ENCODE measurements at regions not wholly inside any gene's neighbourhood (a gene's known extent, or its start where the extent isn't known, plus 50 kb on each side); places are given as distances from the start of the nearest gene placed in this dataset.

GRCh38 chr9:126211441-126212074, 115.1 kb upstream of the MVB12B start:
- WGBS: 79% methylated on average over 3 of the region's 3 CpGs
- Histone ChIP-seq H3K9me3 (ENCODE audit: control insufficient read depth in 4 of 4, low read length in 3 of 4) (peaks cover 4 to 12% (median 8%) of the 10 kb centered on the region in 4 donors), H3K4me3 (ENCODE audit: low read depth in 1 of 3, low read length in 3 of 3) (no peak overlapping the region), H3K27ac (ENCODE audit: low read depth in 1 of 2, low read length in 2 of 2) (no peak overlapping the region), H3K36me3 (ENCODE audit: control insufficient read depth in 4 of 4, insufficient read depth in 3 of 4, low read depth in 1 of 4, low read length in 3 of 4) (no peaks in the 10 kb centered on the region), H3K9ac (ENCODE audit: low read depth in 1 of 2, low read length in 2 of 2) (no peak overlapping the region), H3K27me3 (ENCODE audit: control insufficient read depth in 4 of 4, insufficient read depth in 4 of 4, low read length in 3 of 4) (peaks cover 0 to 2% (median 0%) of the 10 kb centered on the region in 4 donors), H3K4me1 (ENCODE audit: control insufficient read depth in 4 of 4, insufficient read depth in 4 of 4, low read length in 3 of 4) (no peaks in the 10 kb centered on the region)
- no peak for TF ChIP-seq EGR1 (IDR thresholded peaks at IDR 0.05; ENCODE audit: low read depth in 2 of 2)
- no peak for TF ChIP-seq HNF4A (conservative IDR thresholded peaks at IDR 0.05)
- TF ChIP-seq RXRA (IDR thresholded peaks at IDR 0.05): no peak
- TF ChIP-seq FOXA2 (IDR thresholded peaks at IDR 0.05): no peak
- TF ChIP-seq, protein P1, sequence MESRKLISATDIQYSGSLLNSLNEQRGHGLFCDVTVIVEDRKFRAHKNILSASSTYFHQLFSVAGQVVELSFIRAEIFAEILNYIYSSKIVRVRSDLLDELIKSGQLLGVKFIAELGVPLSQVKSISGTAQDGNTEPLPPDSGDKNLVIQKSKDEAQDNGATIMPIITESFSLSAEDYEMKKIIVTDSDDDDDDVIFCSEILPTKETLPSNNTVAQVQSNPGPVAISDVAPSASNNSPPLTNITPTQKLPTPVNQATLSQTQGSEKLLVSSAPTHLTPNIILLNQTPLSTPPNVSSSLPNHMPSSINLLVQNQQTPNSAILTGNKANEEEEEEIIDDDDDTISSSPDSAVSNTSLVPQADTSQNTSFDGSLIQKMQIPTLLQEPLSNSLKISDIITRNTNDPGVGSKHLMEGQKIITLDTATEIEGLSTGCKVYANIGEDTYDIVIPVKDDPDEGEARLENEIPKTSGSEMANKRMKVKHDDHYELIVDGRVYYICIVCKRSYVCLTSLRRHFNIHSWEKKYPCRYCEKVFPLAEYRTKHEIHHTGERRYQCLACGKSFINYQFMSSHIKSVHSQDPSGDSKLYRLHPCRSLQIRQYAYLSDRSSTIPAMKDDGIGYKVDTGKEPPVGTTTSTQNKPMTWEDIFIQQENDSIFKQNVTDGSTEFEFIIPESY (IDR thresholded peaks at IDR 0.05): no peak
- TF ChIP-seq HNF4G (IDR thresholded peaks at IDR 0.05): no peak
- no peak for TF ChIP-seq FOXA1 (IDR thresholded peaks at IDR 0.05)
- TF ChIP-seq TAF1 (conservative IDR thresholded peaks at IDR 0.05): no peak
- TF ChIP-seq, protein P2, sequence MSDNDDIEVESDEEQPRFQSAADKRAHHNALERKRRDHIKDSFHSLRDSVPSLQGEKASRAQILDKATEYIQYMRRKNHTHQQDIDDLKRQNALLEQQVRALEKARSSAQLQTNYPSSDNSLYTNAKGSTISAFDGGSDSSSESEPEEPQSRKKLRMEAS (IDR thresholded peaks at IDR 0.05): no peak
- TF ChIP-seq GABPA (IDR thresholded peaks at IDR 0.05 in 1 of 2, conservative IDR thresholded peaks at IDR 0.05 in 1 of 2): no peak
- TF ChIP-seq, protein P3, sequence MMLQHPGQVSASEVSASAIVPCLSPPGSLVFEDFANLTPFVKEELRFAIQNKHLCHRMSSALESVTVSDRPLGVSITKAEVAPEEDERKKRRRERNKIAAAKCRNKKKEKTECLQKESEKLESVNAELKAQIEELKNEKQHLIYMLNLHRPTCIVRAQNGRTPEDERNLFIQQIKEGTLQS (IDR thresholded peaks at IDR 0.05): no peak
- no peak for TF ChIP-seq RAD21 (IDR thresholded peaks at IDR 0.05)
- no peak for TF ChIP-seq JUND (IDR thresholded peaks at IDR 0.05)
- TF ChIP-seq, protein P4, sequence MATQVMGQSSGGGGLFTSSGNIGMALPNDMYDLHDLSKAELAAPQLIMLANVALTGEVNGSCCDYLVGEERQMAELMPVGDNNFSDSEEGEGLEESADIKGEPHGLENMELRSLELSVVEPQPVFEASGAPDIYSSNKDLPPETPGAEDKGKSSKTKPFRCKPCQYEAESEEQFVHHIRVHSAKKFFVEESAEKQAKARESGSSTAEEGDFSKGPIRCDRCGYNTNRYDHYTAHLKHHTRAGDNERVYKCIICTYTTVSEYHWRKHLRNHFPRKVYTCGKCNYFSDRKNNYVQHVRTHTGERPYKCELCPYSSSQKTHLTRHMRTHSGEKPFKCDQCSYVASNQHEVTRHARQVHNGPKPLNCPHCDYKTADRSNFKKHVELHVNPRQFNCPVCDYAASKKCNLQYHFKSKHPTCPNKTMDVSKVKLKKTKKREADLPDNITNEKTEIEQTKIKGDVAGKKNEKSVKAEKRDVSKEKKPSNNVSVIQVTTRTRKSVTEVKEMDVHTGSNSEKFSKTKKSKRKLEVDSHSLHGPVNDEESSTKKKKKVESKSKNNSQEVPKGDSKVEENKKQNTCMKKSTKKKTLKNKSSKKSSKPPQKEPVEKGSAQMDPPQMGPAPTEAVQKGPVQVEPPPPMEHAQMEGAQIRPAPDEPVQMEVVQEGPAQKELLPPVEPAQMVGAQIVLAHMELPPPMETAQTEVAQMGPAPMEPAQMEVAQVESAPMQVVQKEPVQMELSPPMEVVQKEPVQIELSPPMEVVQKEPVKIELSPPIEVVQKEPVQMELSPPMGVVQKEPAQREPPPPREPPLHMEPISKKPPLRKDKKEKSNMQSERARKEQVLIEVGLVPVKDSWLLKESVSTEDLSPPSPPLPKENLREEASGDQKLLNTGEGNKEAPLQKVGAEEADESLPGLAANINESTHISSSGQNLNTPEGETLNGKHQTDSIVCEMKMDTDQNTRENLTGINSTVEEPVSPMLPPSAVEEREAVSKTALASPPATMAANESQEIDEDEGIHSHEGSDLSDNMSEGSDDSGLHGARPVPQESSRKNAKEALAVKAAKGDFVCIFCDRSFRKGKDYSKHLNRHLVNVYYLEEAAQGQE (IDR thresholded peaks at IDR 0.05): no peak
- TF ChIP-seq NR2F2 (IDR thresholded peaks at IDR 0.05): no peak
- no peak for TF ChIP-seq YY1 (IDR thresholded peaks at IDR 0.05)
- DNase-seq (ENCODE audit: low spot score): no peak

- peak; percentile 4 for DNase-seq (ENCODE audit: low spot score)
- Histone ChIP-seq H3K4me1 (ENCODE audit: control insufficient read depth in 4 of 4, insufficient read depth in 4 of 4, low read length in 3 of 4) (peaks cover 0 to 2% (median 0%) of the 10 kb centered on the region in 4 donors), H3K27me3 (ENCODE audit: control insufficient read depth in 4 of 4, insufficient read depth in 4 of 4, low read length in 3 of 4) (peaks cover 0 to 2% (median 0%) of the 10 kb centered on the region in 4 donors), H3K36me3 (ENCODE audit: control insufficient read depth in 4 of 4, insufficient read depth in 3 of 4, low read depth in 1 of 4, low read length in 3 of 4) (no peaks in the 10 kb centered on the region), H3K9ac (ENCODE audit: low read depth in 1 of 2, low read length in 2 of 2) (no peak overlapping the region), H3K9me3 (ENCODE audit: control insufficient read depth in 4 of 4, low read length in 3 of 4) (peaks cover 4 to 12% (median 8%) of the 10 kb centered on the region in 4 donors), H3K27ac (ENCODE audit: low read depth in 1 of 2, low read length in 2 of 2) (no peak overlapping the region), H3K4me3 (ENCODE audit: low read depth in 1 of 3, low read length in 3 of 3) (no peak overlapping the region)
- 81% methylated on average over 4 of the region's 4 CpGs for WGBS
- TF ChIP-seq RAD21 (IDR thresholded peaks at IDR 0.05): no peak
- TF ChIP-seq HNF4G (IDR thresholded peaks at IDR 0.05): no peak
- TF ChIP-seq EGR1 (IDR thresholded peaks at IDR 0.05; ENCODE audit: low read depth in 2 of 2): no peak
- TF ChIP-seq, protein P1 (IDR thresholded peaks at IDR 0.05): no peak
- no peak for TF ChIP-seq NR2F2 (IDR thresholded peaks at IDR 0.05)
- TF ChIP-seq TAF1 (conservative IDR thresholded peaks at IDR 0.05): no peak
- TF ChIP-seq RXRA (IDR thresholded peaks at IDR 0.05): no peak
- TF ChIP-seq, protein P5, sequence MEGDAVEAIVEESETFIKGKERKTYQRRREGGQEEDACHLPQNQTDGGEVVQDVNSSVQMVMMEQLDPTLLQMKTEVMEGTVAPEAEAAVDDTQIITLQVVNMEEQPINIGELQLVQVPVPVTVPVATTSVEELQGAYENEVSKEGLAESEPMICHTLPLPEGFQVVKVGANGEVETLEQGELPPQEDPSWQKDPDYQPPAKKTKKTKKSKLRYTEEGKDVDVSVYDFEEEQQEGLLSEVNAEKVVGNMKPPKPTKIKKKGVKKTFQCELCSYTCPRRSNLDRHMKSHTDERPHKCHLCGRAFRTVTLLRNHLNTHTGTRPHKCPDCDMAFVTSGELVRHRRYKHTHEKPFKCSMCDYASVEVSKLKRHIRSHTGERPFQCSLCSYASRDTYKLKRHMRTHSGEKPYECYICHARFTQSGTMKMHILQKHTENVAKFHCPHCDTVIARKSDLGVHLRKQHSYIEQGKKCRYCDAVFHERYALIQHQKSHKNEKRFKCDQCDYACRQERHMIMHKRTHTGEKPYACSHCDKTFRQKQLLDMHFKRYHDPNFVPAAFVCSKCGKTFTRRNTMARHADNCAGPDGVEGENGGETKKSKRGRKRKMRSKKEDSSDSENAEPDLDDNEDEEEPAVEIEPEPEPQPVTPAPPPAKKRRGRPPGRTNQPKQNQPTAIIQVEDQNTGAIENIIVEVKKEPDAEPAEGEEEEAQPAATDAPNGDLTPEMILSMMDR (IDR thresholded peaks at IDR 0.05; ENCODE audit: low read depth, low read length, missing input control): no peak
- TF ChIP-seq, protein P4 (IDR thresholded peaks at IDR 0.05): no peak
- no peak for TF ChIP-seq FOXA1 (IDR thresholded peaks at IDR 0.05)
- TF ChIP-seq JUND (IDR thresholded peaks at IDR 0.05): no peak
- TF ChIP-seq SP1 (IDR thresholded peaks at IDR 0.05): no peak
Measured at GRCh38 chr9:126215486-126215885, 111.1 kb upstream of the MVB12B start.
